ENCODE measurements at regions not wholly inside any gene's neighbourhood (a gene's known extent, or its start where the extent isn't known, plus 50 kb on each side); places are given as distances from the start of the nearest gene placed in this dataset.

- TF ChIP-seq CTCF (tag by site-specific recombination; IDR thresholded peaks at IDR 0.05) = no peak
- no peak for TF ChIP-seq PRDM10 (tag by site-specific recombination; IDR thresholded peaks at IDR 0.05)
- TF ChIP-seq ZBTB49 (tag by site-specific recombination; IDR thresholded peaks at IDR 0.05; ENCODE audit: low read depth) = no peak
- TF ChIP-seq ZNF513 (tag by site-specific recombination; IDR thresholded peaks at IDR 0.05) = no peak
- no peak for TF ChIP-seq ZNF692 (tag by site-specific recombination; IDR thresholded peaks at IDR 0.05)
- TF ChIP-seq ZNF223 (tag by site-specific recombination; IDR thresholded peaks at IDR 0.05) = no peak
- no peak for TF ChIP-seq PATZ1 (tag by site-specific recombination; IDR thresholded peaks at IDR 0.05)
- no peak for TF ChIP-seq ZIC2 (tag by site-specific recombination; IDR thresholded peaks at IDR 0.05)
- TF ChIP-seq ZNF660 (tag by site-specific recombination; IDR thresholded peaks at IDR 0.05) = no peak
- TF ChIP-seq ZBTB17 (tag by site-specific recombination; IDR thresholded peaks at IDR 0.05) = no peak
- no peak for TF ChIP-seq ZNF274 (IDR thresholded peaks at IDR 0.05; ENCODE audit: low read length)
- no peak for TF ChIP-seq ZNF274 (tag by site-specific recombination; IDR thresholded peaks at IDR 0.05; ENCODE audit: borderline replicate concordance)
Observed at GRCh38 chr10:3968727-3969126, 183.7 kb upstream of the KLF6 start.
